Right cardiac atrium (tissue), 5 donors: ENCODE measurements at regions not wholly inside any gene's neighbourhood (a gene's known extent, or its start where the extent isn't known, plus 50 kb on each side); places are given as distances from the start of the nearest gene placed in this dataset.
A peak's percentile ranks its signal among the peaks of the same experiment; 100 is the strongest.

ENCODE experiments used
- ATAC-seq, 2 donors: fragments of 200-7000 bp; cut with Tn5 transposase; one replicate each; pipeline versions ENCODE4 v1.8.0 to v1.9.1; 2020; ENCODE audit warnings: moderate library complexity in 2 of 2, mild to moderate bottlenecking in 1 of 2
- DNase-seq, 3 donors: peaks; one replicate each; pipeline ENCODE4 v3.0.0-alpha.2; 2020
- H3K27ac ChIP-seq: one replicate; pipeline ENCODE4 v1.5.1; 2013; ENCODE audit warnings: mild to moderate bottlenecking, low read length, control low read depth, moderate library complexity
- H3K27me3 ChIP-seq: one replicate; pipeline ENCODE4 v1.6.1; 2013; ENCODE audit not compliant: control insufficient read depth, insufficient read depth
- H3K4me1 ChIP-seq: one replicate; pipeline ENCODE4 v1.6.1; 2013; ENCODE audit warnings: low read length; ENCODE audit not compliant: control insufficient read depth, insufficient read depth
- H3K4me3 ChIP-seq: one replicate; pipeline ENCODE4 v1.5.1; 2013; ENCODE audit warnings: low read length, control low read depth
- H3K9me3 ChIP-seq: one replicate; pipeline ENCODE4 v1.6.1; 2013; ENCODE audit warnings: low read length; ENCODE audit not compliant: control insufficient read depth
- WGBS: extraction: QIAGEN DNeasy Blood & Tissue Kit; methylation state at CpG from one replicate; pipeline ENCODE4 v1.1.7; 2013; 5-methylcytosine and 5-hydroxymethylcytosine counted together
- intact Hi-C, 4 donors: fragments of 100-400 bp; cut with DNase I; formaldehyde crosslinking; loops; one replicate each; pipeline versions ENCODE4 v1.11.0 to v1.14.0; 2022 to 2023
- donor health status: healthy with polysubstance abuse.
- donor health status: DM: no; HTN: yes; CAD: no.
- donor health status: DM: no; HTN: no; CAD: no.
- donor health status: DM: no; HTN: yes; CAD: no; lungs with severe emphysema.
- donor health status: DM: yes; HTN: yes; CAD: no.

GRCh38 chr11:43197379-43197778 is 114.4 kb upstream of the API5 start:
- no peaks in the 10 kb centered on the region for H3K4me1 ChIP-seq
- WGBS: 60% methylated on average over 1 of the region's 1 CpG
- intact Hi-C loops: no loop called here
- ATAC-seq: no peak
- no peaks in the 10 kb centered on the region for H3K27me3 ChIP-seq
- no peak overlapping the region for H3K4me3 ChIP-seq
- H3K9me3 ChIP-seq: no peaks in the 10 kb centered on the region
- H3K27ac ChIP-seq: no peak overlapping the region
- DNase-seq: no peak

- DNase-seq: no peak
- Histone ChIP-seq H3K27me3 (no peaks in the 10 kb centered on the region), H3K4me3 (no peak overlapping the region), H3K27ac (no peak overlapping the region), H3K4me1 (no peaks in the 10 kb centered on the region), H3K9me3 (no peaks in the 10 kb centered on the region)
- WGBS: 35% methylated on average over 1 of the region's 1 CpG
- ATAC-seq: no peak
- intact Hi-C loops: no loop called here
These were observed 111.8 kb upstream of the API5 start for GRCh38 chr11:43200031-43200430.

GRCh38 chr11:43212279-43212678 is 99.5 kb upstream of the API5 start:
- H3K4me1 ChIP-seq: no peaks in the 10 kb centered on the region
- peak in 2 of 3 donors; percentile 16 to 47 for DNase-seq
- no peaks in the 10 kb centered on the region for H3K9me3 ChIP-seq
- intact Hi-C loops: no loop called here
- no peaks in the 10 kb centered on the region for H3K27me3 ChIP-seq
- 67% methylated on average over 10 of the region's 10 CpGs for WGBS
- no peak for ATAC-seq
- H3K27ac ChIP-seq: no peak overlapping the region
- no peak overlapping the region for H3K4me3 ChIP-seq

GRCh38 chr11:43214471-43214870 is 97.3 kb upstream of the API5 start:
- ATAC-seq (no peak), DNase-seq (no peak)
- Histone ChIP-seq H3K27ac (no peak overlapping the region), H3K9me3 (no peaks in the 10 kb centered on the region), H3K4me3 (no peak overlapping the region), H3K27me3 (no peaks in the 10 kb centered on the region), H3K4me1 (no peaks in the 10 kb centered on the region)
- intact Hi-C loops: no loop called here
- 18% methylated on average over 1 of the region's 1 CpG for WGBS

- DNase-seq: no peak
- Histone ChIP-seq H3K9me3 (no peaks in the 10 kb centered on the region), H3K27ac (no peak overlapping the region), H3K27me3 (no peaks in the 10 kb centered on the region), H3K4me1 (no peaks in the 10 kb centered on the region), H3K4me3 (no peak overlapping the region)
- intact Hi-C loops: no loop called here
- ATAC-seq: no peak
- 85% methylated on average over 7 of the region's 7 CpGs for WGBS
These were observed 93.9 kb upstream of the API5 start for GRCh38 chr11:43217849-43218248.

GRCh38 chr11:43222215-43222614 is 89.6 kb upstream of the API5 start:
- Histone ChIP-seq H3K4me3 (no peak overlapping the region), H3K27me3 (no peaks in the 10 kb centered on the region), H3K9me3 (no peaks in the 10 kb centered on the region), H3K27ac (no peak overlapping the region), H3K4me1 (no peaks in the 10 kb centered on the region)
- intact Hi-C loops: no loop called here
- DNase-seq: no peak
- no peak for ATAC-seq

- Histone ChIP-seq H3K27me3 (no peaks in the 10 kb centered on the region), H3K27ac (no peak overlapping the region), H3K9me3 (no peaks in the 10 kb centered on the region), H3K4me3 (no peak overlapping the region), H3K4me1 (no peaks in the 10 kb centered on the region)
- WGBS: 73% methylated on average over 3 of the region's 3 CpGs
- no peak for DNase-seq
- intact Hi-C loops: no loop called here
- no peak for ATAC-seq
These were observed 88.8 kb upstream of the API5 start for GRCh38 chr11:43223026-43223425.

- ATAC-seq (no peak), DNase-seq (no peak)
- intact Hi-C loops: no loop called here
- Histone ChIP-seq H3K9me3 (no peaks in the 10 kb centered on the region), H3K4me1 (no peaks in the 10 kb centered on the region), H3K4me3 (no peak overlapping the region), H3K27ac (no peak overlapping the region), H3K27me3 (no peaks in the 10 kb centered on the region)
- WGBS: 26% methylated on average over 3 of the region's 3 CpGs
These were observed 76.9 kb upstream of the API5 start for GRCh38 chr11:43234881-43235280.

- H3K27me3 ChIP-seq: no peaks in the 10 kb centered on the region
- H3K4me1 ChIP-seq: no peaks in the 10 kb centered on the region
- WGBS: 93% methylated on average over 3 of the region's 3 CpGs
- no peak overlapping the region for H3K4me3 ChIP-seq
- no peak overlapping the region for H3K27ac ChIP-seq
- ATAC-seq (no peak), DNase-seq (no peak)
- intact Hi-C loops: no loop called here
- H3K9me3 ChIP-seq: no peaks in the 10 kb centered on the region
These were observed 73.5 kb upstream of the API5 start for GRCh38 chr11:43238341-43238740.

GRCh38 chr11:43239791-43240190 is 72.0 kb upstream of the API5 start:
- intact Hi-C loops: no loop called here

GRCh38 chr11:43242401-43242800 is 69.4 kb upstream of the API5 start:
- ATAC-seq: no peak
- Histone ChIP-seq H3K9me3 (no peaks in the 10 kb centered on the region), H3K27me3 (no peaks in the 10 kb centered on the region), H3K4me1 (no peaks in the 10 kb centered on the region), H3K4me3 (no peak overlapping the region), H3K27ac (no peak overlapping the region)
- DNase-seq: no peak
- intact Hi-C loops: no loop called here
- WGBS: 44% methylated on average over 1 of the region's 1 CpG

More at GRCh38 chr11:43239791-43240190, 72.0 kb upstream of the API5 start:
- WGBS: 70% methylated on average over 3 of the region's 3 CpGs
- Histone ChIP-seq H3K4me1 (no peaks in the 10 kb centered on the region), H3K9me3 (no peaks in the 10 kb centered on the region), H3K27ac (no peak overlapping the region), H3K4me3 (no peak overlapping the region), H3K27me3 (no peaks in the 10 kb centered on the region)
- no peak for ATAC-seq
- DNase-seq: no peak

GRCh38 chr11:43243927-43244326 is 67.9 kb upstream of the API5 start:
- Histone ChIP-seq H3K9me3 (no peaks in the 10 kb centered on the region), H3K4me1 (no peaks in the 10 kb centered on the region), H3K4me3 (no peak overlapping the region), H3K27me3 (no peaks in the 10 kb centered on the region), H3K27ac (no peak overlapping the region)
- ATAC-seq (no peak), DNase-seq (no peak)
- WGBS: 48% methylated on average over 3 of the region's 3 CpGs
- intact Hi-C loops: no loop called here
